ENCODE measurements at regions not wholly inside any gene's neighbourhood (a gene's known extent, or its start where the extent isn't known, plus 50 kb on each side); places are given as distances from the start of the nearest gene placed in this dataset.
A peak's percentile ranks its signal among the peaks of the same experiment; 100 is the strongest.
"Not testable (repeated sequence)": the region's sequence is repeated elsewhere in the genome, so short reads cannot be mapped to it uniquely, and the experiment has no call there.

DNA sequence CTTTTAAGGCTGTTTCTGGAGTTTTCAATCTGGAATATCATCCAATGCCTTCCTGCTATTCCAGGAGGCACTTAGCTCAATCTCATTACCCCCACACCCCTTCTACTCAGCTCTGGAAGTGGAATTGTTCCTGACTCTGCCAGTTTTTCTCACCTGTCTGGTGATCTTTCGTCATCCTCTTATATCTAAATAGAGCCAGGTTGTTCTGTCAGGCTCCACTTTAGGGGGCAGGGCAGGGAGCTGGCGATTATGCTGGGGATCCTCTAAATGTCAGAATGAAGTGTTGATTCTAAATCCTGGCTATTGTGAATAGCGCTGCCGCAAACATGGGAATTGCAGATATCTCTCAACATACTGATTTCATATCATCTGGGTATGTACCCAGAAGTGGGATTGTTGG is 63.6 kb upstream of the ETV3 start:
- no peak for DNase-seq (ENCODE audit: low read depth)
- TF ChIP-seq, protein P1, sequence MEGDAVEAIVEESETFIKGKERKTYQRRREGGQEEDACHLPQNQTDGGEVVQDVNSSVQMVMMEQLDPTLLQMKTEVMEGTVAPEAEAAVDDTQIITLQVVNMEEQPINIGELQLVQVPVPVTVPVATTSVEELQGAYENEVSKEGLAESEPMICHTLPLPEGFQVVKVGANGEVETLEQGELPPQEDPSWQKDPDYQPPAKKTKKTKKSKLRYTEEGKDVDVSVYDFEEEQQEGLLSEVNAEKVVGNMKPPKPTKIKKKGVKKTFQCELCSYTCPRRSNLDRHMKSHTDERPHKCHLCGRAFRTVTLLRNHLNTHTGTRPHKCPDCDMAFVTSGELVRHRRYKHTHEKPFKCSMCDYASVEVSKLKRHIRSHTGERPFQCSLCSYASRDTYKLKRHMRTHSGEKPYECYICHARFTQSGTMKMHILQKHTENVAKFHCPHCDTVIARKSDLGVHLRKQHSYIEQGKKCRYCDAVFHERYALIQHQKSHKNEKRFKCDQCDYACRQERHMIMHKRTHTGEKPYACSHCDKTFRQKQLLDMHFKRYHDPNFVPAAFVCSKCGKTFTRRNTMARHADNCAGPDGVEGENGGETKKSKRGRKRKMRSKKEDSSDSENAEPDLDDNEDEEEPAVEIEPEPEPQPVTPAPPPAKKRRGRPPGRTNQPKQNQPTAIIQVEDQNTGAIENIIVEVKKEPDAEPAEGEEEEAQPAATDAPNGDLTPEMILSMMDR (conservative IDR thresholded peaks at IDR 0.05; ENCODE audit: control insufficient read depth, insufficient read depth, low read depth, low read length) = no peak
- H3K4me3 ChIP-seq (ENCODE audit: control insufficient read depth, low read depth, low read length) = no peak overlapping the region

DNA sequence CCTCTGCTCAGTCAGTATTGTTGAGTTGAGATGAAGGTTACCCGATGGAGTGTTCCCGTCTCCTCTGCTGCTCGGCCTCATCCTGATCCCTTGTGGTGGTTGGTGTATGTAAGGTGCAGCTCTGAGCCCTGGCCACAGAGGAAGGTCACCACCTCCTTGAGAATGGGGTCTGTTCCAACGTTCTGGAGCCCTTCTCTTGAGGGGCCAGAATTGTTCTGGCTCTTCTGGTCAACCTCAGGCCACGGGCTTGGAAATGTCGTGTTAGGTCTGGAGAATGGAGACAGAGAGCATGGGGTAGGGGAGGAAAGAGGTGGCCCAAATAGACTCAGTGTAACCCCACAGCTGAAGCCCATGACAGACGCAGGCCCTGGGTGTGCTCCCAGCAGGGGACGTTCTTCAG is 62.3 kb upstream of the ETV3 start:
- no peak for DNase-seq (ENCODE audit: low read depth)
- no peak overlapping the region for H3K4me3 ChIP-seq (ENCODE audit: control insufficient read depth, low read depth, low read length)
- TF ChIP-seq, protein P1 (conservative IDR thresholded peaks at IDR 0.05; ENCODE audit: control insufficient read depth, insufficient read depth, low read depth, low read length) = no peak

DNA sequence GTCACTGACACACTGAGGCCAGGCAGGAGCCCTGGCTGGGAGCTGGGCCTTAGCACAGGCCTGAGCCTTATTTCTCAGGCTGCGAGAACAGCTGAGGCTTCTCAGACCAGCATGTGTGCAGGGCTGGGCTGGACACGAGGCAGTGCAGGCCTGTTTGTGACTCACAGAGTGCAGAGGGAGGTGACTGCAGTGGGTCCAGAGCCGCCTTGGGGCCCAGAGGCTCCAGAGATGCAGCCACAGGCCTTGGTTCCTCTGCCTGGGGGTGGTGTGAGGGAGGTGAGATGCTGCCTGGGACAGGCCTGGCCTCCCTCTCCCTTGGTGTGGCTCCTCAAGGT is 61.2 kb upstream of the ETV3 start:
- no peak for DNase-seq (ENCODE audit: low read depth)
- TF ChIP-seq, protein P1 (conservative IDR thresholded peaks at IDR 0.05; ENCODE audit: control insufficient read depth, insufficient read depth, low read depth, low read length) = no peak

DNA sequence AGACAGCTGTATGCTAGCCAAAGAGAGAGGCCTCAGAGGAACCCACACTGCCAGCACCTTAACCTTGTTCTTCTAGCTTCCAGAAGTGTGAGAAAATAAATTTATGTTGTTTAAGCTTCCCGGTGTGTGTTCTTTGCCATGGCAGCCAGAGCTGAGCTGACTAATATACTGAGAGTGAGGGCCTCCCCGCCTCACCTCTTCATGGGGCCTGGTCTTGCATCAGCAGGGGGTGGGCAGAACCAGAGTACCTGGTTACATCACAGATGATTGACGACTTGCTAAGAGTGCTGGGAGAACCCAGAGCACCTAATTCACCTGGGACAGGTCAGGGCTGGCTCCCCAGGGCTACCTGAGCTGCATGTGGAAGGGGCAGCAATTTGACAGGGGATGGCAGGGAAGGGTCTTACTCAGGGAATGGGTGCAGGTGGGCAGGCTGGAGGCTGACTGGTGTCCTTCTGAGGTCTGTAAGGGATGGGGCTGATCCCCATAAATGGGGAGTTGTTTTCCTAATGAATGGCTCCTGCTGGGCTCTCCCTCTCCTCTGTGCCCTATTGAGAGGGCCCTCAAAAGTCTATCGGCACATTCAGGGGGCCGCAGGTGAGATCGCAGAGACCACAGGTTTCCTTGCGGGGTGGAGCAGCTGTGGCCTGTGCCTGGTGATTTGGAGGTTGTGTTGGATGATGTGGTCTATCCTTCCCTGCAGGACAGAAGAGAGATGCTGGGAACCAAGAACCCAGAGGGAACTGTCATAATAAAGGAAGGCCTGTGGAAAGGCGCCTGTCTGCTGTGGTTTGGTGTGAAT is 60.6 kb upstream of the ETV3 start:
- no peak for DNase-seq (ENCODE audit: low read depth)
- TF ChIP-seq, protein P1 (conservative IDR thresholded peaks at IDR 0.05; ENCODE audit: control insufficient read depth, insufficient read depth, low read depth, low read length) = no peak
- no peak overlapping the region for H3K4me3 ChIP-seq (ENCODE audit: control insufficient read depth, low read depth, low read length)

More for the DNA sequence above, 61.2 kb upstream of the ETV3 start:
- no peak overlapping the region for H3K4me3 ChIP-seq (ENCODE audit: control insufficient read depth, low read depth, low read length)

DNA sequence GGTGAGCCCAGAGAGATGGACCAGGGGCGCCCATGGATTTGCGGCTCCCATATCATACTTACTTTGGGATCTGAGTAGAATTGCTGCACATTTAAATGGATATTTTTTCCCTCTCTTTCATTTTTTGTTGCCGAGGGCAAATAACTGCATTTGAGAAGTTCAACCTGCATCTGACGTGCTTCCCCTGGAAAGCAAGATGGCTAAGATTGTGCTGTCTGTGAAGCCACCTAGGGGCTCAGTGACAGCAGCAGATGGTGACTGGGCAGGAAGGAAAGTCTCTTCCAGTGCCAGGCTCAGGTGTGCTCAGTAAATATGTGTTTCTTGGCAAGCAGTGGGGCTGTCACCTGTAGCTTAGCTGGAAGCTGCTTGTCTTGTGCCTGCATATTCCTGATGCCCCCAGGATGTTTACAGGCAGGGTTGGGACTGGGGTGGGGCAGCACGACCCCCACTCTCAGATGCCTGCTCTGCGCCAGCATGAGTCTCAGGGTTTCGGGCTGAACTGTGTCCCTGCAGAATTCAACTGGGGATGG is 59.8 kb upstream of the ETV3 start:
- H3K4me3 ChIP-seq (ENCODE audit: control insufficient read depth, low read depth, low read length) = no peak overlapping the region
- TF ChIP-seq, protein P1 (conservative IDR thresholded peaks at IDR 0.05; ENCODE audit: control insufficient read depth, insufficient read depth, low read depth, low read length) = no peak
- DNase-seq (ENCODE audit: low read depth) = no peak

DNA sequence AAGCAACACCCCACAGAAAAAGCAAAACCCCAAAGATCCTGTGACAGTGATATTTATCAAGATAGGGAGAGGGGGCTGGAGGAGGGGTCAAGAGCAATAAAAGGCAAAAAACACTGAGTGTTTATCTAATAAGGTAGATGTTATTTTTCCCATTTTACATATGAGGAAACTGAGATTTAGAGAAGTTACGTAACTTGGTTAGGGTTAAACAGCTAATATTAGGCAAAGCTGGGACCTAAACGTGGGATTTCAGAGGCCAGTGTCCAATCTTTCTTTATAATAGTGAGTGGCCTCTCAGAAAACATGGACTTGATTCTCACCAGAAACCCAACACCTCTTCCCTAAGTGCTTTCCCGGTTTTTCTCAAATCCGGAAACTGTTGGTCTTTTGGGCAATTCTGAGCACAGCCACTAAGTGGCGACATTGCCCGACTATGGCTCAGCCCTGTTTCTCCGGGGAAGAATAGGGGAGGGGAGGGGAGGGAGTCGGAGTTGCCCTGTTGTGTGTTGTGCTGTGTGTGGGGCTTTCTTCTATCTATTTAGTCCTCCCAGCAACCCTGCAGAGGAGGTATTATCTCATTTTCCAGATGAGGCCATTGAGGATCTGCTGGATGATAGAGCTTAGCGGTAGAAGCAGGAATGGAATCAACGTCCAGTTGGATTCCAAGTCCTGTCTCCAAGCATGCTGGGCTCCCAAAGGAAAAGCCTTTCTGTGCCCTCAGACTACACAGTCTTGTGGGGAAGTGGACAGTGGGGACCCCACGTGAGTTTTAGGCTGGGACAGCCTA is 58.7 kb upstream of the ETV3 start:
- H3K4me3 ChIP-seq (ENCODE audit: control insufficient read depth, low read depth, low read length) = not testable (repeated sequence)
- TF ChIP-seq, protein P1 (conservative IDR thresholded peaks at IDR 0.05; ENCODE audit: control insufficient read depth, insufficient read depth, low read depth, low read length) = peak; percentile 11
- DNase-seq (ENCODE audit: low read depth) = peak; percentile 6
